ENCODE measurements at regions not wholly inside any gene's neighbourhood (a gene's known extent, or its start where the extent isn't known, plus 50 kb on each side); places are given as distances from the start of the nearest gene placed in this dataset.

GRCh38 chr1:200480964-200481363 is 71.1 kb upstream of the ZNF281 start:
- WGBS, 2 donors: 91 to 95% methylated on average over 7 of the region's 7 CpGs
- intact Hi-C loops (cut with DNase I): loop anchor here (10.0 kb wide), 1 partner anchor 346 kb away; no protein-coding TSS in a partner anchor
- TF ChIP-seq POLR2A (IDR thresholded peaks at IDR 0.05) (no peak), CTCF (IDR thresholded peaks at IDR 0.05) (no peak)
- no peak for DNase-seq
- Histone ChIP-seq H3K9me3 (no peaks in the 10 kb centered on the region), H3K4me1 (peaks cover 6 to 30% (median 14%) of the 10 kb centered on the region in 3 donors), H3K27ac (no peak overlapping the region), H3K4me3 (no peak overlapping the region), H3K27me3 (peaks cover 0 to 56% (median 0%) of the 10 kb centered on the region in 4 donors), H3K36me3 (no peaks in the 10 kb centered on the region)

- no peak for TF ChIP-seq POLR2A (IDR thresholded peaks at IDR 0.05)
- no peak for TF ChIP-seq CTCF (IDR thresholded peaks at IDR 0.05)
- intact Hi-C loops (cut with DNase I): loop anchor here (10.0 kb wide), 1 partner anchor 345 kb away; no protein-coding TSS in a partner anchor
Measured at GRCh38 chr1:200479816-200480215, 70.0 kb upstream of the ZNF281 start.

GRCh38 chr1:200478945-200479558 is 69.2 kb upstream of the ZNF281 start:
- no peak for TF ChIP-seq POLR2A (IDR thresholded peaks at IDR 0.05)
- TF ChIP-seq CTCF (IDR thresholded peaks at IDR 0.05): no peak
- no peaks in the 10 kb centered on the region for H3K36me3 ChIP-seq
- peaks cover 0 to 54% (median 0%) of the 10 kb centered on the region in 4 donors for H3K27me3 ChIP-seq
- intact Hi-C loops (cut with DNase I): no loop called here
- H3K27ac ChIP-seq: no peak overlapping the region
- no peak overlapping the region for H3K4me3 ChIP-seq
- no peaks in the 10 kb centered on the region for H3K9me3 ChIP-seq
- no peak for DNase-seq
- peaks cover 6 to 30% (median 14%) of the 10 kb centered on the region in 3 donors for H3K4me1 ChIP-seq
- 84 to 94% methylated on average over 6 of the region's 6 CpGs for WGBS, 2 donors

More at GRCh38 chr1:200479816-200480215, 70.0 kb upstream of the ZNF281 start:
- H3K4me3 ChIP-seq: no peak overlapping the region
- H3K4me1 ChIP-seq: peaks cover 6 to 30% (median 14%) of the 10 kb centered on the region in 3 donors
- DNase-seq: no peak
- H3K27me3 ChIP-seq: peaks cover 0 to 55% (median 0%) of the 10 kb centered on the region in 4 donors
- no peaks in the 10 kb centered on the region for H3K36me3 ChIP-seq
- H3K9me3 ChIP-seq: no peaks in the 10 kb centered on the region
- H3K27ac ChIP-seq: no peak overlapping the region

GRCh38 chr1:200478239-200478623 is 68.4 kb upstream of the ZNF281 start:
- H3K36me3 ChIP-seq: no peaks in the 10 kb centered on the region
- H3K27me3 ChIP-seq: peaks cover 0 to 56% (median 0%) of the 10 kb centered on the region in 4 donors
- peaks cover 0 to 21% (median 7%) of the 10 kb centered on the region in 3 donors for H3K4me1 ChIP-seq
- 57 to 70% methylated on average over 4 of the region's 4 CpGs for WGBS, 2 donors
- H3K4me3 ChIP-seq: no peak overlapping the region
- H3K9me3 ChIP-seq: no peaks in the 10 kb centered on the region
- DNase-seq: no peak
- no peak for TF ChIP-seq POLR2A (IDR thresholded peaks at IDR 0.05)
- no peak for TF ChIP-seq CTCF (IDR thresholded peaks at IDR 0.05)
- H3K27ac ChIP-seq: peak overlapping the region in 2 of 4 donors; percentile 19 to 51
- intact Hi-C loops (cut with DNase I): no loop called here

- DNase-seq: no peak
- no peaks in the 10 kb centered on the region for H3K9me3 ChIP-seq
- H3K4me3 ChIP-seq: no peak overlapping the region
- WGBS, 2 donors: 68 to 70% methylated on average over 3 of the region's 3 CpGs
- no peak overlapping the region for H3K27ac ChIP-seq
- no peaks in the 10 kb centered on the region for H3K36me3 ChIP-seq
- peaks cover 0 to 46% (median 0%) of the 10 kb centered on the region in 4 donors for H3K27me3 ChIP-seq
- H3K4me1 ChIP-seq: peaks cover 0 to 20% (median 7%) of the 10 kb centered on the region in 3 donors
- intact Hi-C loops (cut with DNase I): no loop called here
- TF ChIP-seq POLR2A (IDR thresholded peaks at IDR 0.05) (no peak), CTCF (IDR thresholded peaks at IDR 0.05) (no peak)
Measured at GRCh38 chr1:200474633-200475032, 64.8 kb upstream of the ZNF281 start.

Measured in esophagus squamous epithelium (tissue), 5 donors.